ENCODE measurements at regions not wholly inside any gene's neighbourhood (a gene's known extent, or its start where the extent isn't known, plus 50 kb on each side); places are given as distances from the start of the nearest gene placed in this dataset.

GRCh38 chr1:157189096-157189495 is 50.9 kb upstream of the ETV3 start:
- no peak for TF ChIP-seq POLR2A (IDR thresholded peaks at IDR 0.05)
- TF ChIP-seq CTCF (IDR thresholded peaks at IDR 0.05) = no peak

All from prostate gland (tissue), 2 donors.